ENCODE measurements at regions not wholly inside any gene's neighbourhood (a gene's known extent, or its start where the extent isn't known, plus 50 kb on each side); places are given as distances from the start of the nearest gene placed in this dataset.

DNA sequence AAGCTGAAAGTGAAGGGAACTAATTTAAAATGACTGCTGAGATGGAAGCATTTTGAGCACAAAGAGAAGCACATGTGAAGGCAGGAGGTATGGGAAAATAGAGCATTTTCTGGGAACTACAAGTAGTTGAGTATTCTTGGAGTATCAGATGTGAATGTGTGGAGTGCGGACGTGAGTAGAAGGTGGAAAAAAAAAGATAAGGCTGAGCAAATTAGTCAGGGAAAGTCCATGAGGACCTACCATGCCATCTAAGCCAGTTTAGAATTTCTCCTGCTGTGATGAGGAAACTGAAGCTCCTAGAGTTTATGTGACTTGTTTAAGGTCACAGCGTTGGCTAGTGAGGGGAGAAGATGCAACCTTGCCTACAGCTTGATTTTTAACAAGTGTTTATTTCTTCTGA, 578.1 kb upstream of the MIR17HG start:
- Mint-ChIP-seq H3K4me1 (no peaks in the 10 kb centered on the region), H3K27me3 (ENCODE audit: low read depth, poor library complexity) (peaks cover 3% of the 10 kb centered on the region), H3K9me3 (no peaks in the 10 kb centered on the region), H3K27ac (no peak overlapping the region), H3K36me3 (ENCODE audit: low read depth) (no peaks in the 10 kb centered on the region), H3K4me3 (no peak overlapping the region)
- no peak for TF ChIP-seq CTCF (IDR thresholded peaks at IDR 0.05)
- DNase-seq, result no peak

- Mint-ChIP-seq H3K9me3 (no peaks in the 10 kb centered on the region), H3K27me3 (ENCODE audit: low read depth, poor library complexity) (peaks cover 3% of the 10 kb centered on the region), H3K4me3 (no peak overlapping the region), H3K36me3 (ENCODE audit: low read depth) (no peaks in the 10 kb centered on the region), H3K27ac (no peak overlapping the region), H3K4me1 (no peaks in the 10 kb centered on the region)
- TF ChIP-seq CTCF (IDR thresholded peaks at IDR 0.05), result no peak
- DNase-seq, result no peak
Measured at GRCh38 chr13:90770334-90770733, 577.2 kb upstream of the MIR17HG start.

- no peak for TF ChIP-seq CTCF (IDR thresholded peaks at IDR 0.05)
- H3K36me3 Mint-ChIP-seq (ENCODE audit: low read depth), result no peaks in the 10 kb centered on the region
- H3K27me3 Mint-ChIP-seq (ENCODE audit: low read depth, poor library complexity), result no peaks in the 10 kb centered on the region
- no peak for DNase-seq
- H3K4me1 Mint-ChIP-seq, result no peaks in the 10 kb centered on the region
- H3K27ac Mint-ChIP-seq, result no peak overlapping the region
- H3K4me3 Mint-ChIP-seq, result no peak overlapping the region
- H3K9me3 Mint-ChIP-seq, result no peaks in the 10 kb centered on the region
Measured at GRCh38 chr13:90773681-90774080, 573.8 kb upstream of the MIR17HG start.

DNA sequence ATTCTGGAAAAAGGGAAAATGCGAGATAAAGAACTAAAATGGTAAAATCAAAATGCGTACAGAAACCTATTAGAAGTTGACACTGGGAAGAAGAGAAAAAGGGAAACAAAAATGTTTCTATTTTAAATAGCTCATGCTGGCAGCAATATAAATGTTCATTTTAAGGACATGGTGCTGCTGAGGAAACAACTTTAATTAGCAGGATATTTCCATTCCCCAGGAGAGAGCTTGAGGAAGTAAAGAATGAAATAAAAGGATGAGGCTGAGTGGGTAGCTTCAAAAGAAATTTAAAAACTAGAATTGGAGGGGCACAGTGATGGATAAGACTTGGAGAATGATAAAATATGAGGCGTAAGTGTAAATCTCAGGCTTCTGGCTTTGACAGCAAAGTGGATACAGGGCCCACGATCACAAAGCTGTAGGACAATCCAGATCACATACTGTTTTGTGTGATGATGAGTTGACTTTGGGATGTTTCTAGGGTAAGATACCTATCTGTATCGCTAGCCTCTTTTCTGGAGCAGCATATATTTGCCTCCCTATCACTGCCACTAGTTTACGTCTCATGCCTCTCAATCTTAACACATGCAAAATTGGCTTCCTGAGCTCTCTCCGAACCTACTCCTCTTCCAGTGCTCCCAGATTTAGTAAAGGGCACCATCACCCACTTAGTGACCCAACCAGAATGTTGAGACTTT, 571.3 kb upstream of the MIR17HG start:
- H3K27me3 Mint-ChIP-seq (ENCODE audit: low read depth, poor library complexity), result no peaks in the 10 kb centered on the region
- no peaks in the 10 kb centered on the region for H3K4me1 Mint-ChIP-seq
- no peak for TF ChIP-seq CTCF (IDR thresholded peaks at IDR 0.05)
- H3K4me3 Mint-ChIP-seq, result no peak overlapping the region
- no peak for DNase-seq
- H3K36me3 Mint-ChIP-seq (ENCODE audit: low read depth), result no peaks in the 10 kb centered on the region
- H3K27ac Mint-ChIP-seq, result no peak overlapping the region
- H3K9me3 Mint-ChIP-seq, result no peaks in the 10 kb centered on the region

DNA sequence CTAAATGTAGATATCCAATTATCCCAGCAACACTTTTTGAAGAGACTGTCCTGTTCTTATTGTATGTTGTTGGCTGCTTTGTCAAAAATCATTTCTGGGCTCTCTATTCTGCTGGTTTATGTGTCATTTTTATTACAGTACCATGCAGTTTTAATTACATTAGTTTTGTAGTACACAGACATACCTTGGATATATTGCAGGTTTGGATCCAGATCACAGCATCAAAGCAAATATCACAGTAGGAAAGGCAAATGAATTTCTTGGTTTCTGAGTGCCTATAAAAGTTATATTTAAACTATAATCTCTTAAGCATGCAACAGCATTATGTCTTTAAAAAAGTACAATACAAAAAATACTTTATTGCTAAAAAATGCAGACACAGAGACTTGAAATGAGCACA, 564.2 kb upstream of the MIR17HG start:
- Mint-ChIP-seq H3K36me3 (ENCODE audit: low read depth) (no peaks in the 10 kb centered on the region), H3K27me3 (ENCODE audit: low read depth, poor library complexity) (no peaks in the 10 kb centered on the region), H3K9me3 (peaks cover 3% of the 10 kb centered on the region), H3K27ac (no peak overlapping the region), H3K4me1 (no peaks in the 10 kb centered on the region), H3K4me3 (no peak overlapping the region)
- TF ChIP-seq CTCF (IDR thresholded peaks at IDR 0.05), result no peak
- DNase-seq, result no peak

DNA sequence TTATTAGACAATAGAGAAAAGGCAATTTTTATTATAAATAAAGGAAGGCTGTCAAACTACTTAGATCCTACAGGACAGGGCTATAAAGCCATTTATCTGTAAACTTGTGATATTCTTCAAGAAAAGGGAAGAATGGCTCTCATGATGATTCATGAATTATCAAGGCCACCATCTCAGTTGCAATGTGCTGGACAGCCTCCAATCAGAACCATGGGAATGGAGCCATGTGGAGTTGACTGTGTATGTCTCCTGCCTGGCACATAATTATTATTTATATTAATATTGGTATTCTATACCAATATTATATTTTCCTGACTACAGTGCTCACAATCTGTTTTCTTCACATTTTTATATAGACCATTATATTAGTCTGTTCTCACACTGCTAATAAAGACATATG, 560.5 kb upstream of the MIR17HG start:
- no peak for TF ChIP-seq CTCF (IDR thresholded peaks at IDR 0.05)
- Mint-ChIP-seq H3K27me3 (ENCODE audit: low read depth, poor library complexity) (no peaks in the 10 kb centered on the region), H3K4me1 (no peaks in the 10 kb centered on the region), H3K4me3 (no peak overlapping the region), H3K27ac (no peak overlapping the region), H3K36me3 (ENCODE audit: low read depth) (no peaks in the 10 kb centered on the region), H3K9me3 (peaks cover 3% of the 10 kb centered on the region)
- DNase-seq, result no peak
